ENCODE measurements at regions not wholly inside any gene's neighbourhood (a gene's known extent, or its start where the extent isn't known, plus 50 kb on each side); places are given as distances from the start of the nearest gene placed in this dataset.

DNA sequence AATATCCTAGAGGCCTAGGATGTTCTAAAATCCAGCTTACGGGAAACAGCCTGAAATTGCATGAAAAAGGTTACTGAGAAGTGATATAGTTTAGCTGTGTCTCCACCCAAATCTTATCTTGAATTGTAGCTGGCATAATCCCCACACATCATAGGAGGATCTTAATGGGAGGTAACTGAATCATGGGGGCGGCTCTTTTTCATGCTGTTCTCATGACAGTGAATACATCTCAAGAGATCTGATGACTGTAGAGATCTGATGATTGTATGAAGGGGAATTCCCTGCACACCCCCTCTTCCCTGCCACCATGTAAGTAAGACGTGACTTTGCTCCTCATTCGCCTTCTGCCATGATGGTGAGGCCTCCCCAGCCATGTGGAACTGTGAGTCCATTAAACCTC, 385.6 kb upstream of the ID2 start:
- H2BK15ac ChIP-seq (ENCODE audit: low read depth, low read length): no peak overlapping the region
- no peak overlapping the region for H2AK5ac ChIP-seq (ENCODE audit: insufficient read length, low read length)
- H3K23me2 ChIP-seq (ENCODE audit: insufficient read length, low read depth, low read length, poor library complexity, severe bottlenecking): no peaks in the 10 kb centered on the region
- H3K14ac ChIP-seq (ENCODE audit: insufficient read depth, low read length): no peak overlapping the region
- H3K56ac ChIP-seq (ENCODE audit: insufficient read length, low read depth, low read length): no peak overlapping the region
- no peak overlapping the region for H3K4ac ChIP-seq (ENCODE audit: low read depth, low read length)
- H3K36me3 Mint-ChIP-seq (ENCODE audit: insufficient read depth in 1 of 3, low read depth in 3 of 3): peaks cover 0 to 7% (median 0%) of the 10 kb centered on the region in 3 experiments; a peak in 3 of 7 replicates
- no peak overlapping the region for H3T11ph ChIP-seq (ENCODE audit: low read length)
- H3K27ac ChIP-seq (ENCODE audit: insufficient read length, low read depth, low read length): no peak overlapping the region
- whole genome bisulfite sequencing (ENCODE audit: extremely low coverage, insufficient read length, low lambda C conversion rate): no CpG with 5 or more reads among the region's 4 CpGs
- H3K4me1 Mint-ChIP-seq: peaks cover 8% of the 10 kb centered on the region in 2 experiments
- H3K18ac ChIP-seq (ENCODE audit: insufficient read length, low read depth, low read length): no peak overlapping the region
- H4K5ac ChIP-seq (ENCODE audit: insufficient read length, low read depth, low read length): no peak overlapping the region
- H3K27me3 Mint-ChIP-seq (ENCODE audit: low read depth): peaks cover 5% of the 10 kb centered on the region
- H2AFZ ChIP-seq (ENCODE audit: low read length): no peak overlapping the region
- no peak overlapping the region for H2BK20ac ChIP-seq (ENCODE audit: low read depth, low read length, poor library complexity, severe bottlenecking)
- no peak overlapping the region for H3K27ac Mint-ChIP-seq
- H4K20me1 ChIP-seq (ENCODE audit: control insufficient read depth, insufficient read depth, insufficient read length): no peaks in the 10 kb centered on the region
- no peaks in the 10 kb centered on the region for H3K79me2 ChIP-seq (ENCODE audit: insufficient read depth, low read length)
- DNase-seq: no peak
- H2BK12ac ChIP-seq (ENCODE audit: insufficient read length, low read depth, low read length): no peak overlapping the region
- no peaks in the 10 kb centered on the region for H3K79me1 ChIP-seq (ENCODE audit: insufficient read depth, low read depth, low read length, poor library complexity, severe bottlenecking)
- H3K4me3 Mint-ChIP-seq: no peak overlapping the region
- H3K4me1 ChIP-seq (ENCODE audit: insufficient read depth, low read length): no peaks in the 10 kb centered on the region
- no peak overlapping the region for H4K91ac ChIP-seq (ENCODE audit: insufficient read length, low read depth, low read length)
- H3K9me3 Mint-ChIP-seq: peaks cover under 1 to 5% of the 10 kb centered on the region in 2 experiments; a peak in 3 of 5 replicates
- H3K9me3 ChIP-seq (ENCODE audit: control insufficient read depth, low read depth, low read length): no peaks in the 10 kb centered on the region
- no peak overlapping the region for H3K4me2 ChIP-seq (ENCODE audit: insufficient read depth, insufficient read length, low read length)
- H4K8ac ChIP-seq (replicated peaks; ENCODE audit: insufficient read length, low read depth, low read length): no peak overlapping the region
- no peak overlapping the region for H3K9ac ChIP-seq (ENCODE audit: extremely low read depth, insufficient read length, low read length)
- no peak overlapping the region for H2BK5ac ChIP-seq (ENCODE audit: insufficient read length, low read length)
- H3K23ac ChIP-seq (ENCODE audit: insufficient read length, low read depth, low read length): no peak overlapping the region
- no peak overlapping the region for H2BK120ac ChIP-seq (ENCODE audit: low read depth, low read length, poor library complexity, severe bottlenecking)
- TF ChIP-seq, protein P1, sequence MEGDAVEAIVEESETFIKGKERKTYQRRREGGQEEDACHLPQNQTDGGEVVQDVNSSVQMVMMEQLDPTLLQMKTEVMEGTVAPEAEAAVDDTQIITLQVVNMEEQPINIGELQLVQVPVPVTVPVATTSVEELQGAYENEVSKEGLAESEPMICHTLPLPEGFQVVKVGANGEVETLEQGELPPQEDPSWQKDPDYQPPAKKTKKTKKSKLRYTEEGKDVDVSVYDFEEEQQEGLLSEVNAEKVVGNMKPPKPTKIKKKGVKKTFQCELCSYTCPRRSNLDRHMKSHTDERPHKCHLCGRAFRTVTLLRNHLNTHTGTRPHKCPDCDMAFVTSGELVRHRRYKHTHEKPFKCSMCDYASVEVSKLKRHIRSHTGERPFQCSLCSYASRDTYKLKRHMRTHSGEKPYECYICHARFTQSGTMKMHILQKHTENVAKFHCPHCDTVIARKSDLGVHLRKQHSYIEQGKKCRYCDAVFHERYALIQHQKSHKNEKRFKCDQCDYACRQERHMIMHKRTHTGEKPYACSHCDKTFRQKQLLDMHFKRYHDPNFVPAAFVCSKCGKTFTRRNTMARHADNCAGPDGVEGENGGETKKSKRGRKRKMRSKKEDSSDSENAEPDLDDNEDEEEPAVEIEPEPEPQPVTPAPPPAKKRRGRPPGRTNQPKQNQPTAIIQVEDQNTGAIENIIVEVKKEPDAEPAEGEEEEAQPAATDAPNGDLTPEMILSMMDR (conservative IDR thresholded peaks at IDR 0.05): no peak
- H3K27me3 ChIP-seq (ENCODE audit: insufficient read depth, low read length): no peaks in the 10 kb centered on the region

All from H9 (cell line).